H54 (cell line): ENCODE measurements at regions not wholly inside any gene's neighbourhood (a gene's known extent, or its start where the extent isn't known, plus 50 kb on each side); places are given as distances from the start of the nearest gene placed in this dataset.

Experiments
- DNase-seq: peaks from one replicate; pipeline ENCODE4 v3.0.0; 2011; ENCODE audit warnings: low spot score, mixed read lengths; ENCODE audit not compliant: insufficient read length
- FAIRE-seq: peaks from 3 replicates; lab custom pipeline; 2011; peaks lifted over from hg19 to GRCh38; lab: Jason Lieb, UNC
- POLR2A ChIP-seq: IDR thresholded peaks from 2 replicates; pipeline ENCODE4 v1.6.1; 2011; ENCODE audit warnings: low read depth, mild to moderate bottlenecking, low read length

- FAIRE-seq = no peak
Measured at GRCh38 chr2:40507432-40507831, 55.5 kb upstream of the SLC8A1 start.

GRCh38 chr2:40510304-40510703, 58.4 kb upstream of the SLC8A1 start:
- FAIRE-seq (no peak), DNase-seq (no peak)
- TF ChIP-seq POLR2A = no peak

More at GRCh38 chr2:40507432-40507831, 55.5 kb upstream of the SLC8A1 start:
- no peak for DNase-seq
- TF ChIP-seq POLR2A = no peak

- no peak for DNase-seq
- peak; percentile 83 for FAIRE-seq
- no peak for TF ChIP-seq POLR2A
Measured at GRCh38 chr2:40511661-40512213, 59.8 kb upstream of the SLC8A1 start.

- peak; percentile 30 for FAIRE-seq
- DNase-seq = no peak
- no peak for TF ChIP-seq POLR2A
Measured at GRCh38 chr2:40512256-40512655, 60.4 kb upstream of the SLC8A1 start.

- TF ChIP-seq POLR2A = no peak
- no peak for DNase-seq
- FAIRE-seq = no peak
Measured at GRCh38 chr2:40513201-40513600, 61.3 kb upstream of the SLC8A1 start.

- FAIRE-seq = no peak
Measured at GRCh38 chr2:40516604-40517003, 64.7 kb upstream of the SLC8A1 start.

GRCh38 chr2:40528564-40528963, 76.7 kb upstream of the SLC8A1 start:
- TF ChIP-seq POLR2A = no peak
- DNase-seq = no peak
- no peak for FAIRE-seq

More at GRCh38 chr2:40516604-40517003, 64.7 kb upstream of the SLC8A1 start:
- no peak for DNase-seq
- no peak for TF ChIP-seq POLR2A

- TF ChIP-seq POLR2A = no peak
- no peak for FAIRE-seq
- DNase-seq = no peak
Measured at GRCh38 chr2:40531359-40531758, 79.5 kb upstream of the SLC8A1 start.

- FAIRE-seq (no peak), DNase-seq (no peak)
- no peak for TF ChIP-seq POLR2A
Measured at GRCh38 chr2:40534528-40534927, 82.6 kb upstream of the SLC8A1 start.

- FAIRE-seq (no peak), DNase-seq (no peak)
- no peak for TF ChIP-seq POLR2A
Measured at GRCh38 chr2:40535972-40536371, 84.1 kb upstream of the SLC8A1 start.

- TF ChIP-seq POLR2A = no peak
- no peak for FAIRE-seq
Measured at GRCh38 chr2:40540026-40540425, 88.1 kb upstream of the SLC8A1 start.

GRCh38 chr2:40543381-40543780, 91.5 kb upstream of the SLC8A1 start:
- TF ChIP-seq POLR2A = no peak
- FAIRE-seq = no peak
- DNase-seq = no peak

More at GRCh38 chr2:40540026-40540425, 88.1 kb upstream of the SLC8A1 start:
- DNase-seq = no peak

- FAIRE-seq (no peak), DNase-seq (no peak)
- TF ChIP-seq POLR2A = no peak
Measured at GRCh38 chr2:40544072-40544471, 92.2 kb upstream of the SLC8A1 start.

GRCh38 chr2:40545645-40546044, 93.8 kb upstream of the SLC8A1 start:
- DNase-seq = no peak
- no peak for FAIRE-seq
- TF ChIP-seq POLR2A = no peak

GRCh38 chr2:40546439-40547191, 94.7 kb upstream of the SLC8A1 start:
- no peak for TF ChIP-seq POLR2A
- DNase-seq = no peak
- no peak for FAIRE-seq
